Stimulated activated CD8-positive, alpha-beta memory T cell treated with anti-CD3 and anti-CD28 coated beads, Interleukin-12 subunit alpha, Interleukin-12 subunit beta, amount 100 ng/mL, for 4 hours (primary cell): ENCODE measurements at regions not wholly inside any gene's neighbourhood (a gene's known extent, or its start where the extent isn't known, plus 50 kb on each side); places are given as distances from the start of the nearest gene placed in this dataset.
"Not testable (repeated sequence)": the region's sequence is repeated elsewhere in the genome, so short reads cannot be mapped to it uniquely, and the experiment has no call there.

Experiments used
- DNase-seq: peaks from one replicate; pipeline ENCODE4 v3.0.0-alpha.2; 2020; ENCODE audit warnings: low read depth

DNA sequence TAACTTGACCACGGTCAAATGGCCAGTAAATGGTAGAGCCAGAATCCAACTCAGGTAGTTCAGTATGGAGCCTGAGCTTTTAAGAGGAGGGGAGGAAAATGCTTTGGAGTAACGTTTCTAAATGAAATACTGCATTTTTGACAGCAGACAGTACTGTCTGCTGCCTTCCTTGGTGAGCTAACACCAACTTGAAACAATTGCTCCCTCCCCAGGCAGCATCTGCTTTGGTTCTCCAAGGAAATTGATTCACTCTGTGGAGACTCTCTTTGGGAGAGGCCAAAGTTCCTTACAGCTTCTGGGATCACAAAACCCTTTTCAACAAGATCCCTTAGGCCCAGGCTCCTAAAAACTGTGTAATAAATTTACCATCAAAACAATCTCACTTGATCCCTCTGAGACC, 75.2 kb upstream of the SSBP2 start:
- no peak for DNase-seq

DNA sequence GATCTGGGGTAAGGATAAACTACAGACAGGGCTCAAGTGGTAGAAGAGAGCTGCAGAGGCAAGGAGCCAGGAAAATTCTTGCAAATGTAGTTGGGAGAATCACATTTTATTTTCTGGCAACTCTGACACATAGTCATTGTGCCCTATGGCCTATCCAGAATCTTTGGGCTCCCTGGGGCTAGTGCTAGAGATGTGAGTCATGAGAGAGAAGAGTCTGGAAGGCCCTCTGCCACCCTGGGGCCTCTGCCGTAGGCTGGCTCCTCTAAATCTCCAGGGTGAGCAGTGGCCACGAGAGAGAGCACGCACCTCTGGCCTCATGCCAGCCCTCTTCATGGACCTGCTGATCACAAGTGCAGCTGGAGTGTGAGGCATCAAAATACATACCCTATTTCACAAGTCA, 74.3 kb upstream of the SSBP2 start:
- no peak for DNase-seq

DNA sequence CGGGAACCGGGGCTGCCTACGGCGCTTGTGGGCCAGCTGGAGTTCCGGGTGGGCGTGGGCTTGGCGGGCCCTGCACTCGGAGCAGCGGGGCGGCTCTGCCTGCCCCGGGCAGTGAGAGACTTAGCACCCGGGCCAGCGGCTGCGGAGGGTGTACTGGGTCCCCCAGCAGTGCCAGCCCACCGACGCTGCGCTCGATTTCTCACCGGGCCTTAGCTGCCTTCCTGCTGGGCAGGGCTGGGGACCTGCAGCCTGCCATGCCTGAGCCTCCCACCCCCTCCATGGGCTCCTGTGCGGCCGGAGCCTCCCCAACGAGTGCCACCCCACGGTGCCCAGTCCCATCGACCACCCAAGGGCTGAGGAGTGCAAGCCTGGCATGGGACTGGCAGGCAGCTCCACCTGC, 72.8 kb upstream of the SSBP2 start:
- not testable (repeated sequence) for DNase-seq

DNA sequence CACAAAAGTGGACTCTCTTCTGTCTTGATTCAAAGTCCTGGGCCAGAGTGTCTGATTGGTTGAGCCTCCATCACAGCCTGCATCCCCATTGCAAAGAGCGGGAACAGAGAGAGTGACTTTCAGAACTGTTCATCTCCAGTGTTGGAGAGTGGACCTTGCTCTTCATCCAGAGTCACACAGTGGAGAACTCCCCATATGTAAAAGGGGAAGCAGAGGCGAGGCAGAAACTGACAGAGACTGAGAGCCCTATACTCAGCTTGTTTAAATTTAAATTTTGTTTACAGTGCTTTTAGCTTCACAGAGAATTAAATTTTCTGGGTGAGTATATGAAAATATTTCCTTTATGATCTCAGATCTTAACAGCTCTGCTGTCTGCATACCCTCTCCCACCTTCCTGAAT, 70.0 kb upstream of the SSBP2 start:
- no peak for DNase-seq

DNA sequence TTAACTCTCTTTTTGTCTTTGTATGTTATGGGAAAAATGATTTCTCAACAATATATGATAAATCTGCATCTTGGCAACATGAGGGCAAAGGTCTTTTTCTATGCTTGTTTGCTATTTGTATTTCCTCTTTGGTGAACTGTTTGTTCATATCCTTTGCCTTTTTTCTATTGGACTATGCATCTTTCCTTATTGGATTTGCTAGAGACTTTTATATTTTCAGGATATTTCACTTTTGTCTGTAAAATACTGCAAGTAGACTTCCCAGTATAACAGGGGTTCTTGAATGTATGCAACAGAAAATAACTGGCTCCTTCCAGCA, 69.4 kb upstream of the SSBP2 start:
- DNase-seq: no peak

DNA sequence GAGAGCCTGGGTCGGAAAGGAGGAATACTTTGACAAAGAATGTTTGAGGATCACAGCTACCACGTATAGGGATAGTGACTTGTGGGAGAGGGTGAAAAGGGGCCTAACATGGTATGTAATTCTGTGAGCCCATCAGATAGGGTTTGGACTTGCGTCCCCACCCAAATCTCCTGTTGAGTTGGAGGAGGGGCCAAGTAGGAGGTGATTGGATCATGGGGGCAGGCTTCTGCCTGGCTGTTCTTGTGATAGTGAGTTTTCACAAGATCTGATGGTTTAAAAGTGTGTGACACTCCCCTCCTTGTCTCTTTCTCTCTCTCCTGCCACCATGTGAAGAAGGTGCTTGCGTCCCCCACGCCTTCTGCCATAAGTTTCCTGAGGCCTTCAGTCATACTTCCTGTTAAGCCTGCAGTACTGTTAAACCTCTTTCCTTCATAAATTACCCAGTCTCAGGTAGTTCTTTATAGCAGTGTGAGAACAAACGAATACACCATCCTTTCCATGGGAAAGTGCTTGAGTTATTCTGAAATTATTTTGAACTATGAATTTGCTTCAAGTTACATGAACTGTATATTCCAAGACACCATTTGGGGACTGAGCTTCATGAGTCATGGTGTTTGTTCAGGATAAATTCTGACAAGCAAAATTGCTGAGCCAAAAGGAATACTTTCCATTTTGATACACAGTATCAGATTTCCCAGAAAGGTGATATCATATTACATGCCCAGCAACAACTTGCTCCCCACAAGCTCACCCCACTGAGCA, 68.8 kb upstream of the SSBP2 start:
- no peak for DNase-seq

DNA sequence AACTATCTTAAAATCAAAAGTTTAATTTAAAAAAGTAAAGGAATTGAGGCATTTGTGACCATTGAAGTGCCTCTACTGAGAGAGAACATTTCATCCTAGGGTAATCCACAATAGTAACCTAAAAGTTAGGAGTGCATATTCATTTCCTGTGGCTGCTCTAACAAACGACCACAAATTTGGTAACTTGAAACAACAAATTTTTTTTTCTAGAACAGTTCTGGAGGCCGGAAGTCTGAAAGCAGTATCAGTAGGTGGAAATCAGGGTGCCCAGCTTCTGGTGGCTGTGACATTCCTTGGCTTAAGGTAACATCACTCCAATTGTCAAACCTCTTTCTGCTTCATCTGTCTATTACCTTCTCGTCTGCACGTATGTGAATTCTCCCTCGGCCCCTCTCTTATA, 67.1 kb upstream of the SSBP2 start:
- DNase-seq: no peak

DNA sequence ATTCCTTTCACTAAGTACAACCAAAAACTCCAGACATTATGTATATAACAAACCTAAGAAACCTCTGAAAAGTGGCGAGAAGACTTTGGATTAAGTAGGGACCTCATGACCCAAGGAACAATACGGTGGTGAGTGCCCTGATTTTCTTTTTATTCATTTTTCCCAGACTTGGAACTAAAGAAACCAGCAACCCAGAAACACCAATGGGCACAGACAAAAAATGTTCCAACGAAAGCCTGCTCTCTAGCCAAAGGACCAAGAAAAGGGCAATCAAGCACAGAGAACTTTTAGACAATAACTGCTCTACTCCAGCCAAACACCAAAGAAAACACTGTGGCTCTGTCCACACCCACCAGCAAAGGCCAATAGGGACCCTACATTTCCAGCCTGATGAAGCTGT, 66.2 kb upstream of the SSBP2 start:
- DNase-seq: no peak

DNA sequence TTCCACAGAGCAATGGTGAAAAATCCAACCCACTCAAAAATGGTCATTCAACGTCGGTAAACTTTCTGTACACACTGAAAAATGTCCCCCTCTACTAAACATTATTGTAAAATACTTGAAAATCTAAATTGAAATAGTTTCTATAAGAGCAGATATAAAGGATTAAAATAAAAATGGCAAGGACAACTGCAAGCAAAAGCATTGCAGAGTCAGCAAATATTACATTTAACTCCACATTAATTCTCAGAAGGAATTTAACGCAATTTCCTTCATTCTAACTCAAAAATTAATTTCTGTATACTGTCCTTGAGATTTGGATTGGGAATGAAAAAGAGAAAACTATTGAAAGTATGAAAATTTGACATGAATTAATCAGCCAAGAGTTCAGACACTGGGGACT, 64.4 kb upstream of the SSBP2 start:
- no peak for DNase-seq

DNA sequence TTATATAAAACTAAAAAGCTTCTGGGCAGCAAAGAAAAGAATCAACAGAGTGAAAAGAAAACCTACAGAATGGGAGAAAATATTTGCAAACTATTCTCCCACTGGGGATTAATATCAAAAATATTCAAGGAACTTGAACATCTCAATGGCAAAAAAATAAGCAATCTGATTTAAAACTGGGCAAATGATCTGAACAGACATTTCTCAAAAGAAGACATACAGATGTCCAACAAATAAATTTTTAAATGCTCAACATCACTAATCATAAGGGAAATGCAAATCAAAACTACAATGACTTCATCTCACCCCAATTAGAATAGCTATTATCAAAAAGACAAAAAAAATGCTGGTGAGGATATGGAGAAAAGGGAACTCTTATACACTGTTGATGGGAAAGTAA, 57.2 kb upstream of the SSBP2 start:
- no peak for DNase-seq

DNA sequence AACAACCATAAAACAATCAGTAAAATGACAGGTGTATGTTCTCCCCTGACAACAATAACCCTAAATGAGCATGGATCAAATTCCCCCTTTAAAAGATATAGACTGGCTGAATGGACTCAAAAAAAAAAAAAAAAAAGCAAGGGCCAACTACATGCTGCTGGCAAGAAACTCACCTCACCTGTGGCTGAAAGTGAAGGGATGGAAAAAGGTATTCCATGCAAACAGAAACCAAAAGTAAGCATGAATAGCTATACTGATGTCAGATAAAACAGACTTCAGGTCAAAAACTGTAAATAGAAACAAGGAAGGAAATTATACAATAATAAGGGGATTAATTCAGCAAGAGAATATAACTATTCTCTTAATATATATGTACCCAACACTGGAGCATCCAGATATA, 54.2 kb upstream of the SSBP2 start:
- no peak for DNase-seq

DNA sequence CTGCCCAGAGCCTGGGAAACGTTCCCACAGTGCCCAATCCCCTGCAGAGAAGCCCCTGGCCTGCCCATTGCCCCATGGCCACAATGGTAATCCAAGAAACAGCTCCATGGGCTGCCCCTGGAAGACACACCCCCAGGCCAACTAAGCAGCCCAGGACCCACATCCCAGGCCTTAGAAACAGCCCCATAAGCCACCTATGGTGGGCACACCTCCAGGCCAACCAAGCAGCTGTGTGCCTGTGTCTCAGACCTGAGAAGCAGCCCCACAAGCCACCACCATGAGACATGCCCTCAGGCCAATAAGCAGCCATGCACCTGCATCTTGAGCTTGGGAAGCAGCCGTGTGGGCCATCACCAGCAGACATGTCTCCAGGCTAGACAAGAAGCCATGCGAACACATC, 52.9 kb upstream of the SSBP2 start:
- no peak for DNase-seq

DNA sequence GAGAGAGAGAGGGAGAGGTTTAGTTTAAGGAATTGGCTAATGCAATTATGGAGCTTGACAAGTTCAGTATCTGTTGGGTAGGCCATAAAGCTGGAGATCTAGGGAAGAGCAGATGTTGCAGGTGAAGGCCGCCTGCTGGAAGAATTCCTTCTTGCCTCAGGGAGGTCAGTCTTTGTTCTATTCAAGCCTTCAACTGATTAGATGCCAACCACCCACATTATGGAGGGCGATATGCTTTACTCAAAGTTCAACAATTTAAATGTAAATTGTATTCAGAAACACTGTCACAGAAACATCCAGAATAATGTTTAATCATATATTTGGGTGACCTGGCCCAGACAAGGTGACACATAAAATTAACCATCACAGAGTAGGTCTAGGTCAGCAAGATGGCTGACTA, 51.7 kb upstream of the SSBP2 start:
- DNase-seq: no peak

DNA sequence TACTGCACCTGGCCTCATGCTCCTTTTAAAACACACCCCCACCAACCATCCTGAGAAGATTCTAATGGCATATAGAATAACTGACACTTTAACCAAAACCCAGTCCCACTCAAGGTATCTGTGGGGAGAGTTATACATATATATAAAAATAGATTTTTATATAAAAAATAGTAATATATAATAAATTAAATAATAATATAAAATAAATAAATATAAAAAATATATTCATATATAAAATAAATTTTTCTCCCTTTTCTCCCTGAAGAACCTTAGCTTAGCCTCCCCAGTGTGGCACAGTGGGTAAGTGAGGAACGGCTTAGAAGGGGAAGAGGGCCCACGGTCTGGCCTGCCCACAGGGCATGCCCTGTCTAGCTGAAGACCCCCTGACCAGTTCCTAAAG, 51.1 kb upstream of the SSBP2 start:
- no peak for DNase-seq

DNA sequence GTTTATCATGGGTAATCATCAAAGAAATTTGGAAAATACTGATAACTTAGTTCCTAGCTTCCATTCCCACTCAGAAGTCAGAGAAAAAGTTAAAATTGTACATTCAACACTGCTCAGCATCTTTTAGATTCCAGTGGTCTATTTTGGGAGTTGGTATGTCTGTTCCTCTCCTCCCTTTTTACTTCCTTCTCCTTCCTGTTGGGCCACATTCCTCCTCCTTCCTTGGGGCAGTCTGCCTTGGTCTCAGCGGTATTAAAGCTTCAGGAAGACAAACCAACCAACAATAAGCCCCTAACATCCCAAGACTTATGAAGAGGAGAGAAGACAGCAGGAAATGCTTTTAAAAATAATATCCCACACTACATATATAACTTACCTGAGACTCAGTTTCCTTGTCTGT, 49.9 kb upstream of the SSBP2 start:
- DNase-seq: no peak
